ENCODE measurements at regions not wholly inside any gene's neighbourhood (a gene's known extent, or its start where the extent isn't known, plus 50 kb on each side); places are given as distances from the start of the nearest gene placed in this dataset.
A peak's percentile ranks its signal among the peaks of the same experiment; 100 is the strongest.

GRCh38 chr1:168474322-168474721 lies 69.5 kb downstream of the XCL2 start:
- Histone ChIP-seq H3K27me3 (ENCODE audit: control insufficient read depth in 2 of 2, insufficient read depth in 2 of 2, low read length in 2 of 2) (no peaks in the 10 kb centered on the region), H3K27ac (ENCODE audit: low read depth in 1 of 2, low read length in 2 of 2) (no peak overlapping the region), H3K4me2 (replicated peaks; ENCODE audit: extremely low read depth, low read length, poor library complexity, severe bottlenecking) (no peak overlapping the region), H2AFZ (ENCODE audit: insufficient read depth, low read depth, low read length, poor library complexity, severe bottlenecking) (no peak overlapping the region), H3K79me2 (ENCODE audit: insufficient read depth, low read length) (no peaks in the 10 kb centered on the region), H3K9me3 (replicated peaks in 1 of 2; ENCODE audit: control insufficient read depth in 1 of 2, insufficient read depth in 1 of 2, low read length in 2 of 2) (peaks cover 0 to 6% of the 10 kb centered on the region in 2 donors), H3K4me3 (replicated peaks in 1 of 3; ENCODE audit: low read depth in 2 of 3, low read length in 3 of 3) (no peak overlapping the region), H3K9ac (ENCODE audit: insufficient read depth, low read length, poor library complexity, severe bottlenecking) (no peak overlapping the region), H3K36me3 (replicated peaks in 1 of 2; ENCODE audit: control insufficient read depth in 1 of 2, insufficient read depth in 2 of 2, low read length in 2 of 2) (no peaks in the 10 kb centered on the region), H4K20me1 (ENCODE audit: insufficient read depth, low read length) (no peaks in the 10 kb centered on the region), H3K4me1 (ENCODE audit: control insufficient read depth in 1 of 2, insufficient read depth in 2 of 2, low read length in 2 of 2) (peaks cover 21 to 38% of the 10 kb centered on the region in 2 donors)
- Mint-ChIP-seq H3K27ac (peak overlapping the region in 1 of 7 donors; percentile 26), H3K27me3 (ENCODE audit: low read depth in 3 of 3) (no peaks in the 10 kb centered on the region), H3K36me3 (peaks cover 0 to 6% of the 10 kb centered on the region in 2 donors), H3K4me1 (peaks cover 37% of the 10 kb centered on the region), H3K4me3 (no peak overlapping the region), H3K9me3 (peaks cover 0 to 24% (median 20%) of the 10 kb centered on the region in 7 donors)
- TF ChIP-seq CTCF (IDR thresholded peaks at IDR 0.05), result no peak
- intact Hi-C loops (cut with micrococcal nuclease), result no loop called here
- no peak for DNase-seq
- WGBS (ENCODE audit: insufficient coverage), result no CpG with 5 or more reads among the region's 1 CpG

DNA sequence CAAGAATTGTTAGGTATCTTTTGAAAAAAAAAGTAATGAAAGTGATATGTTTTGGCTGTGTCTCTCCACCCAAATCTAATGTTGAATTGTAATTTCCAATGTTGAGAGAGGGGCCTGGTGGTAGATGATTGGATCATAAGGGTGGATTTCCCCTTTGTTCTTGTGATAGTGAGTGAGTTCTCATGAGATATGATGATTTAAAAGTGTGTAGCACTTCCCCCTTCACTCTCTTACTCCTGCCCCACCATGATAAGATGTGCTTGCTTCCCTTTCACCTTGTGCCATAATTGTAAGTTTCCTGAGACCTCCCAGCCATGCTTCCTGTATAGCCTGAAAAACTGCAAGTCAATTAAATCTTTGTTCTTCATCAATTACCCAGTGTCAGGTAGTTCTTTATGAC lies 70.7 kb downstream of the XCL2 start:
- no peak overlapping the region for H3K4me3 ChIP-seq (replicated peaks in 1 of 3; ENCODE audit: low read depth in 2 of 3, low read length in 3 of 3)
- H3K4me1 Mint-ChIP-seq, result peaks cover 37% of the 10 kb centered on the region
- peaks cover 0 to 6% of the 10 kb centered on the region in 2 donors for H3K36me3 Mint-ChIP-seq
- H2AFZ ChIP-seq (ENCODE audit: insufficient read depth, low read depth, low read length, poor library complexity, severe bottlenecking), result no peak overlapping the region
- peaks cover 0 to 24% (median 20%) of the 10 kb centered on the region in 7 donors for H3K9me3 Mint-ChIP-seq
- H3K4me2 ChIP-seq (replicated peaks; ENCODE audit: extremely low read depth, low read length, poor library complexity, severe bottlenecking), result no peak overlapping the region
- no peak overlapping the region for H3K4me3 Mint-ChIP-seq
- no peak overlapping the region for H3K27ac Mint-ChIP-seq
- no peaks in the 10 kb centered on the region for H3K27me3 ChIP-seq (ENCODE audit: control insufficient read depth in 2 of 2, insufficient read depth in 2 of 2, low read length in 2 of 2)
- no peaks in the 10 kb centered on the region for H3K27me3 Mint-ChIP-seq (ENCODE audit: low read depth in 3 of 3)
- H3K79me2 ChIP-seq (ENCODE audit: insufficient read depth, low read length), result no peaks in the 10 kb centered on the region
- H3K36me3 ChIP-seq (replicated peaks in 1 of 2; ENCODE audit: control insufficient read depth in 1 of 2, insufficient read depth in 2 of 2, low read length in 2 of 2), result no peaks in the 10 kb centered on the region
- no peaks in the 10 kb centered on the region for H4K20me1 ChIP-seq (ENCODE audit: insufficient read depth, low read length)
- intact Hi-C loops (cut with micrococcal nuclease), result no loop called here
- no peak overlapping the region for H3K27ac ChIP-seq (ENCODE audit: low read depth in 1 of 2, low read length in 2 of 2)
- TF ChIP-seq CTCF (IDR thresholded peaks at IDR 0.05), result no peak
- DNase-seq, result peak in 1 of 3 donors; percentile 30
- no peak overlapping the region for H3K9ac ChIP-seq (ENCODE audit: insufficient read depth, low read length, poor library complexity, severe bottlenecking)
- H3K4me1 ChIP-seq (ENCODE audit: control insufficient read depth in 1 of 2, insufficient read depth in 2 of 2, low read length in 2 of 2), result peaks cover 17 to 34% of the 10 kb centered on the region in 2 donors
- H3K9me3 ChIP-seq (replicated peaks in 1 of 2; ENCODE audit: control insufficient read depth in 1 of 2, insufficient read depth in 1 of 2, low read length in 2 of 2), result peaks cover 0 to 6% of the 10 kb centered on the region in 2 donors

All from CD14-positive monocyte (primary cell).